B cell (primary cell): ENCODE measurements at regions not wholly inside any gene's neighbourhood (a gene's known extent, or its start where the extent isn't known, plus 50 kb on each side); places are given as distances from the start of the nearest gene placed in this dataset.

Experiments used
- ATAC-seq: fragments of 200-7000 bp; cut with Tn5 transposase; one replicate; pipeline ENCODE4 v1.10.0; 2021; ENCODE audit warnings: low read depth, mild to moderate bottlenecking, moderate number of reproducible peaks, moderate library complexity
- CTCF ChIA-PET: fragments of 350-600 bp; sonication (Branson Sonifier 250); formaldehyde crosslinking; loops from one replicate; lab custom pipeline; 2021; ENCODE audit warnings: antibody characterized with exemption, inconsistent platforms; lab: Charles Lee
- POLR2A ChIA-PET: fragments of 350-600 bp; sonication (Branson Sonifier 250); formaldehyde crosslinking; loops from one replicate; lab custom pipeline; 2021; ENCODE audit warnings: antibody characterized with exemption; lab: Charles Lee
- DNase-seq: peaks from one replicate; pipeline ENCODE4 v3.0.0; 2013
- H2AFZ ChIP-seq: 2 replicates; pipeline ENCODE4 v1.6.1; 2012; ENCODE audit warnings: mild to moderate bottlenecking, low read depth, low read length; ENCODE audit not compliant: insufficient read depth, poor library complexity, severe bottlenecking
- H3K27ac ChIP-seq, 2 donors: 1 replicate in 1 of 2; 2 replicates in 1 of 2; pipeline ENCODE4 v1.5.1; 2012 to 2013; ENCODE audit warnings: low read length in 2 of 2, mild to moderate bottlenecking in 2 of 2, moderate library complexity in 1 of 2
- H3K27me3 ChIP-seq, 4 experiments: fragments of 200-600 bp in 1 of 4; sonication (generic) in 1 of 4; replicated peaks in 1 of 4; 1 replicate in 2 of 4; 2 replicates in 2 of 4; pipeline versions ENCODE4 v1.6.1 to v1.7.0; 2013 to 2016; ENCODE audit warnings: low read length in 3 of 4, mild to moderate bottlenecking in 2 of 4, mixed read lengths in 1 of 4, moderate library complexity in 1 of 4; ENCODE audit not compliant: insufficient read depth in 4 of 4, control insufficient read depth in 3 of 4; ENCODE audit errors: control extremely low read depth in 1 of 4
- H3K36me3 ChIP-seq, 2 experiments: replicated peaks in 1 of 2; 1 replicate in 1 of 2; 2 replicates in 1 of 2; pipeline versions ENCODE4 v1.6.1 to v1.7.1; 2013; ENCODE audit warnings: low read length in 1 of 2; ENCODE audit not compliant: insufficient read depth in 2 of 2, control insufficient read depth in 1 of 2; ENCODE audit errors: control extremely low read depth in 1 of 2, extremely low read depth in 1 of 2
- H3K4me1 ChIP-seq, 2 donors: fragments of 200-600 bp in 1 of 2; sonication (generic) in 1 of 2; 1 replicate in 1 of 2; 2 replicates in 1 of 2; pipeline versions ENCODE4 v1.5.1 to v1.6.1; 2013 to 2017; ENCODE audit warnings: low read length in 2 of 2; ENCODE audit not compliant: control insufficient read depth in 2 of 2, insufficient read depth in 2 of 2
- H3K4me2 ChIP-seq: replicated peaks from 2 replicates; pipeline ENCODE3; 2012; ENCODE audit warnings: mild to moderate bottlenecking, low read depth, low read length; ENCODE audit not compliant: poor library complexity, severe bottlenecking
- H3K4me3 ChIP-seq, 5 experiments: fragments of 200-600 bp in 1 of 5; sonication (generic) in 1 of 5; 1 replicate in 3 of 5; 2 replicates in 2 of 5; pipeline versions ENCODE4 v1.5.1 to v1.7.0; 2011 to 2016; ENCODE audit warnings: low read length in 4 of 5, mild to moderate bottlenecking in 4 of 5, low read depth in 2 of 5, control low read depth in 1 of 5, moderate library complexity in 1 of 5; ENCODE audit not compliant: insufficient read depth in 1 of 5; ENCODE audit errors: control extremely low read depth in 1 of 5, extremely low read depth in 1 of 5
- H3K79me2 ChIP-seq: fragments of 200-600 bp; sonication (generic); one replicate; pipeline ENCODE4 v1.6.0; 2016; ENCODE audit warnings: low read length; ENCODE audit not compliant: control insufficient read depth, insufficient read depth
- H3K9ac ChIP-seq: fragments of 200-600 bp; sonication (generic); 2 replicates; pipeline ENCODE4 v1.6.1; 2017; ENCODE audit warnings: mild to moderate bottlenecking, low read length, moderate library complexity
- H3K9me3 ChIP-seq, 3 donors: one replicate each; pipeline versions ENCODE4 v1.6.1 to v1.7.1; 2013; ENCODE audit warnings: low read length in 2 of 3; ENCODE audit not compliant: control insufficient read depth in 2 of 3, insufficient read depth in 1 of 3; ENCODE audit errors: control extremely low read depth in 1 of 3
- H4K20me1 ChIP-seq: 2 replicates; pipeline ENCODE4 v1.6.0; 2012; ENCODE audit warnings: mild to moderate bottlenecking, low read length; ENCODE audit not compliant: insufficient read depth, control insufficient read depth, poor library complexity, severe bottlenecking
- H3K27ac Mint-ChIP-seq: one replicate; pipeline ENCODE4 v1.8.0; 2021; ENCODE audit warnings: mixed read lengths
- H3K27me3 Mint-ChIP-seq: one replicate; pipeline ENCODE4 v1.8.0; 2021; ENCODE audit warnings: mixed read lengths
- H3K4me1 Mint-ChIP-seq: one replicate; pipeline ENCODE4 v1.8.0; 2021; ENCODE audit warnings: mixed read lengths
- H3K4me3 Mint-ChIP-seq: one replicate; pipeline ENCODE4 v1.8.0; 2021; ENCODE audit warnings: mixed read lengths
- H3K9me3 Mint-ChIP-seq: one replicate; pipeline ENCODE4 v1.8.0; 2022; ENCODE audit warnings: mixed read lengths; ENCODE audit not compliant: insufficient read depth
- EZH2 ChIP-seq: IDR thresholded peaks from 2 replicates; pipeline ENCODE4 v1.6.1; 2012; ENCODE audit warnings: borderline replicate concordance, low read depth, mild to moderate bottlenecking, moderate library complexity, low read length; ENCODE audit not compliant: insufficient read depth, poor library complexity, severe bottlenecking
- WGBS: methylation state at CpG from one replicate; pipeline ENCODE4 v1.1.5; 2013; ENCODE audit warnings: missing lambda C conversion rate; ENCODE audit not compliant: insufficient coverage; 5-methylcytosine and 5-hydroxymethylcytosine counted together
- intact Hi-C: fragments of 100-400 bp; cut with micrococcal nuclease; formaldehyde crosslinking; loops from one replicate; pipeline ENCODE4 v1.10.0; 2022
- TF ChIP-seq, protein P1 (sequence below): fragments of 200-600 bp; IDR thresholded peaks from one replicate; pipeline ENCODE4 v1.8.0; 2022; ENCODE audit warnings: antibody characterized with exemption, mild to moderate bottlenecking

DNA sequence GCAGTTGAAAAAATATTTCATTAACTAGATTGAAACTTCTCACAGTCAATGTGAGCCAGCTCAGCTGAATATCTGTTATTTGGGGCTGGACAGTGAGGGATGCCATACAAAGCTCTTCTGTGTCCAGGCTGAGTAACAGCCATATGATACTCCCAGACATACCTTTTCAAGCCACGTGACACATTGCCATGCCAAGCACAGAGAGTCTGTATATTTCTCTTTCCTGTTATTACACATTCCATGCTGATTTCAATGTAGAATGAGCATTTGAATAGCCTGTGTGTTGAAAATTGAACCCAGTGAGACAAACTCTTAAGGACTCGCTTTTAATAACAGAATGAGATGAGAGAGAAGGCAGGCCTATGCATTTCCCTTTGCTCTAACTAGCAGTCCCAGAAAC is 334.7 kb upstream of the RASGRP1 start:
- WGBS = 67% methylated on average over 1 of the region's 2 CpGs
- Mint-ChIP-seq H3K4me3 (no peak overlapping the region), H3K9me3 (no peaks in the 10 kb centered on the region), H3K27ac (no peak overlapping the region), H3K27me3 (peaks cover 3% of the 10 kb centered on the region), H3K4me1 (no peaks in the 10 kb centered on the region)
- POLR2A ChIA-PET = no interaction called here
- CTCF ChIA-PET = interaction anchor here (1.4 kb wide), 1 partner anchor 11 kb away, joined by 4 read pairs; no protein-coding TSS in a partner anchor
- Histone ChIP-seq H3K27ac (no peak overlapping the region), H3K9me3 (peaks cover 0 to 4% (median 0%) of the 10 kb centered on the region in 3 donors), H3K4me3 (no peak overlapping the region), H3K79me2 (no peaks in the 10 kb centered on the region), H2AFZ (no peak overlapping the region), H4K20me1 (no peaks in the 10 kb centered on the region), H3K4me2 (no peak overlapping the region), H3K27me3 (no peaks in the 10 kb centered on the region), H3K36me3 (no peaks in the 10 kb centered on the region), H3K9ac (no peak overlapping the region), H3K4me1 (no peaks in the 10 kb centered on the region)
- DNase-seq = no peak
- ATAC-seq = no peak
- intact Hi-C loops = no loop called here
- TF ChIP-seq EZH2 = no peak
- TF ChIP-seq, protein P1, sequence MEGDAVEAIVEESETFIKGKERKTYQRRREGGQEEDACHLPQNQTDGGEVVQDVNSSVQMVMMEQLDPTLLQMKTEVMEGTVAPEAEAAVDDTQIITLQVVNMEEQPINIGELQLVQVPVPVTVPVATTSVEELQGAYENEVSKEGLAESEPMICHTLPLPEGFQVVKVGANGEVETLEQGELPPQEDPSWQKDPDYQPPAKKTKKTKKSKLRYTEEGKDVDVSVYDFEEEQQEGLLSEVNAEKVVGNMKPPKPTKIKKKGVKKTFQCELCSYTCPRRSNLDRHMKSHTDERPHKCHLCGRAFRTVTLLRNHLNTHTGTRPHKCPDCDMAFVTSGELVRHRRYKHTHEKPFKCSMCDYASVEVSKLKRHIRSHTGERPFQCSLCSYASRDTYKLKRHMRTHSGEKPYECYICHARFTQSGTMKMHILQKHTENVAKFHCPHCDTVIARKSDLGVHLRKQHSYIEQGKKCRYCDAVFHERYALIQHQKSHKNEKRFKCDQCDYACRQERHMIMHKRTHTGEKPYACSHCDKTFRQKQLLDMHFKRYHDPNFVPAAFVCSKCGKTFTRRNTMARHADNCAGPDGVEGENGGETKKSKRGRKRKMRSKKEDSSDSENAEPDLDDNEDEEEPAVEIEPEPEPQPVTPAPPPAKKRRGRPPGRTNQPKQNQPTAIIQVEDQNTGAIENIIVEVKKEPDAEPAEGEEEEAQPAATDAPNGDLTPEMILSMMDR = no peak

DNA sequence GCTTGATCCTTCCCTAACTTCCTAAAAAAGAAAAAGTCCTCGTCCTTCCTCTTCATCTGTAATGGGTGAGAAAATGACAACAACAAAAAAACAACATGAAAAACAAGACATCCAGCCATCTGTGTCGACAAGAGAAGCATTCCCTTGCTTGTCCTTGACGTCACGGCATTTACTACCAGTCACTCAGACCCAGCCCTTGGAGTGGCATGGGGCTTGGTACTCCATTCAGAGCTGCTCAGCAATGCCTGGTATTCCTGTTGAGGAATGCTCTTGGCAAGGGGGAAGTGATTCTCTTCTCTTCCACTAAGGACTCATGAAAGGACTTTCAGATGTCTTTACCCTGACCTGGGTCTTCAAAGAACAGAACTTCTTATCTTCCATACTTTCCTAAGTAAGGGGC is 339.7 kb upstream of the RASGRP1 start:
- H3K9me3 ChIP-seq = peaks cover 0 to 4% (median 0%) of the 10 kb centered on the region in 3 donors
- H3K27ac ChIP-seq = no peak overlapping the region
- POLR2A ChIA-PET = no interaction called here
- DNase-seq (no peak), ATAC-seq (no peak)
- H2AFZ ChIP-seq = no peak overlapping the region
- Mint-ChIP-seq H3K27me3 (peaks cover 3% of the 10 kb centered on the region), H3K4me3 (no peak overlapping the region), H3K9me3 (peaks cover 6% of the 10 kb centered on the region), H3K4me1 (no peaks in the 10 kb centered on the region), H3K27ac (no peak overlapping the region)
- CTCF ChIA-PET = no interaction called here
- no peak overlapping the region for H3K4me3 ChIP-seq
- WGBS = 100% methylated on average over 2 of the region's 4 CpGs
- no peaks in the 10 kb centered on the region for H3K36me3 ChIP-seq
- intact Hi-C loops = no loop called here
- no peaks in the 10 kb centered on the region for H3K4me1 ChIP-seq
- H3K9ac ChIP-seq = no peak overlapping the region
- no peak for TF ChIP-seq EZH2
- TF ChIP-seq, protein P1 = no peak
- H4K20me1 ChIP-seq = no peaks in the 10 kb centered on the region
- no peak overlapping the region for H3K4me2 ChIP-seq
- H3K79me2 ChIP-seq = no peaks in the 10 kb centered on the region
- H3K27me3 ChIP-seq = no peaks in the 10 kb centered on the region
